Endothelial cell (in vitro differentiated cells): ENCODE measurements at regions not wholly inside any gene's neighbourhood (a gene's known extent, or its start where the extent isn't known, plus 50 kb on each side); places are given as distances from the start of the nearest gene placed in this dataset.

Experiments
- DNase-seq: peaks from one replicate; pipeline ENCODE4 v3.0.0; 2021; ENCODE audit warnings: low spot score
- H3K27ac Mint-ChIP-seq: one replicate; pipeline ENCODE4 v1.8.0; 2021; ENCODE audit warnings: mixed read lengths, inconsistent platforms; ENCODE audit not compliant: unreplicated experiment
- H3K27me3 Mint-ChIP-seq: one replicate; pipeline ENCODE4 v1.8.0; 2021; ENCODE audit warnings: mild to moderate bottlenecking, moderate library complexity, mixed read lengths, inconsistent platforms; ENCODE audit not compliant: unreplicated experiment
- H3K36me3 Mint-ChIP-seq: one replicate; pipeline ENCODE4 v1.8.0; 2021; ENCODE audit warnings: mild to moderate bottlenecking, low read depth, mixed read lengths, inconsistent platforms; ENCODE audit not compliant: unreplicated experiment
- H3K4me1 Mint-ChIP-seq: one replicate; pipeline ENCODE4 v1.8.0; 2021; ENCODE audit warnings: mild to moderate bottlenecking, mixed read lengths, inconsistent platforms; ENCODE audit not compliant: unreplicated experiment
- H3K4me3 Mint-ChIP-seq: one replicate; pipeline ENCODE4 v1.8.0; 2021; ENCODE audit warnings: mild to moderate bottlenecking, mixed read lengths, inconsistent platforms; ENCODE audit not compliant: unreplicated experiment
- H3K9me3 Mint-ChIP-seq: one replicate; pipeline ENCODE4 v1.8.0; 2021; ENCODE audit warnings: mixed read lengths, inconsistent platforms; ENCODE audit not compliant: unreplicated experiment
- CTCF ChIP-seq: fragments of 200-600 bp; sonication (generic); IDR thresholded peaks from one replicate; pipeline ENCODE4 v1.5.0; 2021; ENCODE audit warnings: antibody characterized with exemption; ENCODE audit not compliant: unreplicated experiment

- no peak for TF ChIP-seq CTCF
- H3K27ac Mint-ChIP-seq, result no peak overlapping the region
- no peaks in the 10 kb centered on the region for H3K36me3 Mint-ChIP-seq
- no peak for DNase-seq
- H3K27me3 Mint-ChIP-seq, result no peaks in the 10 kb centered on the region
- no peak overlapping the region for H3K4me3 Mint-ChIP-seq
- H3K4me1 Mint-ChIP-seq, result no peaks in the 10 kb centered on the region
- no peaks in the 10 kb centered on the region for H3K9me3 Mint-ChIP-seq
Measured at GRCh38 chr3:178451799-178452198, 84.4 kb upstream of the KCNMB2 start.

- no peak for DNase-seq
- H3K4me3 Mint-ChIP-seq, result no peak overlapping the region
- no peaks in the 10 kb centered on the region for H3K4me1 Mint-ChIP-seq
- H3K9me3 Mint-ChIP-seq, result no peaks in the 10 kb centered on the region
- H3K27me3 Mint-ChIP-seq, result no peaks in the 10 kb centered on the region
- no peaks in the 10 kb centered on the region for H3K36me3 Mint-ChIP-seq
- TF ChIP-seq CTCF, result no peak
- no peak overlapping the region for H3K27ac Mint-ChIP-seq
Measured at GRCh38 chr3:178454726-178455125, 81.5 kb upstream of the KCNMB2 start.

GRCh38 chr3:178455226-178455625, 81.0 kb upstream of the KCNMB2 start:
- no peak for DNase-seq
- Mint-ChIP-seq H3K4me1 (no peaks in the 10 kb centered on the region), H3K4me3 (no peak overlapping the region), H3K36me3 (no peaks in the 10 kb centered on the region), H3K27ac (no peak overlapping the region), H3K9me3 (no peaks in the 10 kb centered on the region), H3K27me3 (no peaks in the 10 kb centered on the region)
- no peak for TF ChIP-seq CTCF

- no peaks in the 10 kb centered on the region for H3K36me3 Mint-ChIP-seq
- no peak for DNase-seq
- H3K27ac Mint-ChIP-seq, result no peak overlapping the region
- no peaks in the 10 kb centered on the region for H3K9me3 Mint-ChIP-seq
- H3K4me1 Mint-ChIP-seq, result no peaks in the 10 kb centered on the region
- no peak overlapping the region for H3K4me3 Mint-ChIP-seq
- TF ChIP-seq CTCF, result no peak
- H3K27me3 Mint-ChIP-seq, result no peaks in the 10 kb centered on the region
Measured at GRCh38 chr3:178455946-178456345, 80.3 kb upstream of the KCNMB2 start.

- H3K36me3 Mint-ChIP-seq, result no peaks in the 10 kb centered on the region
- no peaks in the 10 kb centered on the region for H3K4me1 Mint-ChIP-seq
- no peaks in the 10 kb centered on the region for H3K9me3 Mint-ChIP-seq
- no peak for TF ChIP-seq CTCF
- no peak overlapping the region for H3K4me3 Mint-ChIP-seq
- H3K27ac Mint-ChIP-seq, result no peak overlapping the region
- DNase-seq, result no peak
- peaks cover 1% of the 10 kb centered on the region for H3K27me3 Mint-ChIP-seq
Measured at GRCh38 chr3:178456621-178457285, 79.5 kb upstream of the KCNMB2 start.
